Activated T-cell treated with anti-CD3 and anti-CD28 coated beads, Interleukin-2, amount 50 U/mL, for 24 hours (primary cell): ENCODE measurements at regions not wholly inside any gene's neighbourhood (a gene's known extent, or its start where the extent isn't known, plus 50 kb on each side); places are given as distances from the start of the nearest gene placed in this dataset.

Source experiments
- DNase-seq: peaks from one replicate; pipeline ENCODE4 v3.0.0-alpha.2; 2020
- H3K27ac Mint-ChIP-seq: 2 replicates; pipeline ENCODE4 v1.8.0; 2020; ENCODE audit warnings: mild to moderate bottlenecking, mixed read lengths
- H3K27me3 Mint-ChIP-seq: 2 replicates; pipeline ENCODE4 v1.8.0; 2020; ENCODE audit warnings: mixed read lengths
- H3K36me3 Mint-ChIP-seq: 2 replicates; pipeline ENCODE4 v1.8.0; 2020; ENCODE audit warnings: low read depth, mixed read lengths
- H3K4me1 Mint-ChIP-seq: 2 replicates; pipeline ENCODE4 v1.8.0; 2020; ENCODE audit warnings: low read depth, mixed read lengths
- H3K4me3 Mint-ChIP-seq: 2 replicates; pipeline ENCODE4 v1.8.0; 2020; ENCODE audit warnings: mild to moderate bottlenecking, moderate library complexity, mixed read lengths
- H3K9me3 Mint-ChIP-seq: 2 replicates; pipeline ENCODE4 v1.8.0; 2020; ENCODE audit warnings: mixed read lengths

DNA sequence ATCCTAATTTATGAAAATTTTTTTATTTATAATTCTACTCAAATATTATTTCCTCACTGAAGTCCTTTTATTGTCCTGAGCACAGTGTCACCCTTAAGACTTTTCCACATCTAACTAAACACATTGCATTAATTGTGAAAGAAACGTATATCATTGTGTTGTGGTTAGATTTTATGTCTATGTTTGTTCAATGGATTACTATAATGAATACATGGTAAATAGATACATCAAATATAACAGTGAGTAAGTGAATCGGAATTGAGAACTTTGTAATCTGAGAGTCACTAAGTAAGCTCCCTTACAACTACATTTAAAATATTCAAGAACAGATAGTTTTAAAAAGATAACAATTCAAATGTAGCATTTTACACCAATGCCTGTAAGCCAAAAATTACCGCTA is 417.6 kb upstream of the PCDH20 start:
- H3K27ac Mint-ChIP-seq: no peak overlapping the region
- no peak for DNase-seq
- no peaks in the 10 kb centered on the region for H3K27me3 Mint-ChIP-seq
- H3K4me3 Mint-ChIP-seq: no peak overlapping the region
- no peaks in the 10 kb centered on the region for H3K36me3 Mint-ChIP-seq
- H3K9me3 Mint-ChIP-seq: peaks cover 16% of the 10 kb centered on the region
- H3K4me1 Mint-ChIP-seq: no peaks in the 10 kb centered on the region

DNA sequence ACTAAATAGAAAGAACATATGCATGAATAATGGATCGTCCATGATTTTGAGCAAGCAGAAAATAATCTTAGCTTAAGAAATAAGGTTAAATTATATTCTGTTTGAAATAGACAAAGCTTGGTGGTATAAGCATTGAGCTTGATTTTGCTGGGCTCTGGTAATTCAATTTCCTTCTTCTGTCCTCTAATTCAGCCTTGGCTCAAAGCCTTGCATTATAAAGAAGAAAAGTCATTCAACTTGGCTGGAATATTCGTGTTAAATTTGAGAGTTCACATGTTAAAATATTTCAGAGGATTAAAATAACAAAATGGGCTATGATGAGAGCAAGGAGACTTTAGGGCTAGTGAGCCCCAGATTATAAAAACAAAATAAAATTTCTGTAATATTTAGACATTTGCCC is 415.4 kb upstream of the PCDH20 start:
- Mint-ChIP-seq H3K27ac (no peak overlapping the region), H3K9me3 (peaks cover 17% of the 10 kb centered on the region), H3K4me3 (no peak overlapping the region), H3K27me3 (no peaks in the 10 kb centered on the region), H3K36me3 (no peaks in the 10 kb centered on the region), H3K4me1 (no peaks in the 10 kb centered on the region)
- no peak for DNase-seq

DNA sequence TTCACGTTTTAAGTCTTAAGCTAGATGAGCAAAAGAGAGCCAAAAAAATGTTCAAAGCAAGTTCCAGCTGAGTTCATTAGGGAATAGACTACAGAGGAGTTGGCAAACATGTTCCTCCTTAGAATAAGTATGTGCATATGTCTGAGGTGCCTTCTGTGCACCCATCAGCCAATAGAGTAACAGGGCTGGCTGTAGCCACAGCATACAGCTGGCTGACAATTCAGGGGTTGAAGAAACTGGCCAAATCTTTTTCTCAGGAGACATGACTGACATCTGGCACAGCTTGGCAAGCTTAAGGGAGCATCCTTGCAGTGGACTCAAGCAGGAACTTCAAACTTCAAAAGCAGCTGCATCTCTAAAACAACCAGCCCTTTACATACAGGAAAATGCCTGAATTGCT is 414.8 kb upstream of the PCDH20 start:
- H3K4me1 Mint-ChIP-seq: no peaks in the 10 kb centered on the region
- H3K9me3 Mint-ChIP-seq: peaks cover 15% of the 10 kb centered on the region
- DNase-seq: no peak
- H3K36me3 Mint-ChIP-seq: no peaks in the 10 kb centered on the region
- no peak overlapping the region for H3K4me3 Mint-ChIP-seq
- no peak overlapping the region for H3K27ac Mint-ChIP-seq
- no peaks in the 10 kb centered on the region for H3K27me3 Mint-ChIP-seq

DNA sequence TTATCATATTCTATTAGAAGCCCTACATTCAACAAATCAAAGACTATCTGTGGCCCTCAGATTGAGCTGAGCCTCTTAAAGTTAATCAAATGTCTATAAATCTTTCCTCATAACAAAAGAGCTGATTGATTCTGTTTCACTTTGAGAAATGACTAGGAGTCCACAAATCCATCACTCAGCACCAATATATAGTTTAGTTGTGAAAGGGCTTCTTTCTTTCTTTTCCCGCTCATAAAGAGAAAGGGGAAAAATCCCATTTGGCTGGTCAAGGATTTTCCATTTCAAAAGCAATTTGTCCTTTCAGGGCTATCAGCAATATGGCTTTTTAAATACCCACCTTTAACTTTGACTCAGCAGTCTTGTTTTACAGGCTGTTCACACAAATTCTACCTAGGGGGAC is 408.5 kb upstream of the PCDH20 start:
- H3K4me1 Mint-ChIP-seq: no peaks in the 10 kb centered on the region
- no peak for DNase-seq
- H3K27ac Mint-ChIP-seq: no peak overlapping the region

DNA sequence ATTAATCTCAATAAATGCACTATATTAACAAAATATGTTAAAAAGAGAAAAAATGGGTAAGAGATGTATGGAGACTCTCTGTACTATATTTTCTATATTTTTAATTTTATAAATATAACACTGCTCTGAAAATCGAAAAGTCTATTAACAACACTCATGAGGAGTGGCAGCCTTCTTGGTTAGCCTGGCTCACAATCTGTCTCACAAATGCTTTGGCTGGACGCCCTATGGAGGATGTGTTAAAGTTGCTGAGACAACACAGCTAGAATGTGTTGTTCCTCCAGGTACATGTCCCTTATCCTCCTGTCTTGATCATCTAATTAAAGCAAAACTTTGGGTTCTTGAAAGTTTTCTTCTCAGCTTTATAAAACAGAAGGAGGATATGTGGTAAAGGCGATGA is 396.6 kb upstream of the PCDH20 start:
- Mint-ChIP-seq H3K27me3 (no peaks in the 10 kb centered on the region), H3K27ac (no peak overlapping the region), H3K9me3 (peaks cover 35% of the 10 kb centered on the region)

More for the DNA sequence above, 408.5 kb upstream of the PCDH20 start:
- Mint-ChIP-seq H3K36me3 (no peaks in the 10 kb centered on the region), H3K27me3 (no peaks in the 10 kb centered on the region), H3K9me3 (peaks cover 15% of the 10 kb centered on the region), H3K4me3 (no peak overlapping the region)

DNA sequence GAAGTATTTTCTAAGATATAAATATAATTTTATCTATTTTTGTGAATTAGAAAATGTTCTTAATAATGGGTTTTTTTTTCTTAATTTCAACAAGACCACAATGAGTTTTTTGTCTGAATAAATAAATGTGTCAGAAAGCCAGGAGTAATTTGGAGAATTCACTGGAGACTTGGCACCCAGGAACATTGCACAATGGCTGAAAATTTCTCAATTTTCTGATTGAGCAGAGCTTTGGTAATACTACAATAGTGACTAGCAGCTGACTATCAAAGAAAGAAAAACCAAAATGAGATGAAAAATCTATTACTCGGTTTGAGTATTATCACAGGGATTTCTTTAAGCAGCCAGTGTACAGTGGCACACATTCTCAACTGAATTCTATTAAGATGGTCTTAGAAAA is 394.4 kb upstream of the PCDH20 start:
- Mint-ChIP-seq H3K27me3 (no peaks in the 10 kb centered on the region), H3K4me1 (no peaks in the 10 kb centered on the region), H3K4me3 (no peak overlapping the region), H3K9me3 (peaks cover 26% of the 10 kb centered on the region), H3K27ac (no peak overlapping the region), H3K36me3 (no peaks in the 10 kb centered on the region)
- DNase-seq: no peak

More for the DNA sequence above, 396.6 kb upstream of the PCDH20 start:
- H3K4me3 Mint-ChIP-seq: no peak overlapping the region
- H3K4me1 Mint-ChIP-seq: no peaks in the 10 kb centered on the region
- DNase-seq: no peak
- H3K36me3 Mint-ChIP-seq: no peaks in the 10 kb centered on the region

DNA sequence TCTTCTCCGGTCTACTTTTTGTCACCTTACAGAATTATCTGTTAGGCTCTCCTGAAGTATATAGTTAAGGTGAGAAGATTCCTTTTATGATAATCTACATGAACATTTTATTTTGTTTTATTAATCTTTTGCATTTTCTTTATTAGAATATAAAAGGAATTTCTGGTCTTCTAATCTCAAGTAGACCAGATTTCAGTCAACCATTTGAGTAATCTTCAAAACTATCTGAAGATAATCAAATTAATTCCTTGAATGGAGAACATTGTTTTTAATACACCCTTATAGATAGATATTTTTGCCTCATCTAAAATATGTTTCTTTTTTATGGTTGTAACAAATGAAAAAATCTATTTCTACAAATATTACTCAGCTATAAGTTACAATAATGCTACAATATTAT is 381.7 kb upstream of the PCDH20 start:
- Mint-ChIP-seq H3K27me3 (no peaks in the 10 kb centered on the region), H3K27ac (no peak overlapping the region), H3K4me1 (no peaks in the 10 kb centered on the region), H3K9me3 (peaks cover 12% of the 10 kb centered on the region), H3K36me3 (no peaks in the 10 kb centered on the region), H3K4me3 (no peak overlapping the region)
- DNase-seq: no peak

DNA sequence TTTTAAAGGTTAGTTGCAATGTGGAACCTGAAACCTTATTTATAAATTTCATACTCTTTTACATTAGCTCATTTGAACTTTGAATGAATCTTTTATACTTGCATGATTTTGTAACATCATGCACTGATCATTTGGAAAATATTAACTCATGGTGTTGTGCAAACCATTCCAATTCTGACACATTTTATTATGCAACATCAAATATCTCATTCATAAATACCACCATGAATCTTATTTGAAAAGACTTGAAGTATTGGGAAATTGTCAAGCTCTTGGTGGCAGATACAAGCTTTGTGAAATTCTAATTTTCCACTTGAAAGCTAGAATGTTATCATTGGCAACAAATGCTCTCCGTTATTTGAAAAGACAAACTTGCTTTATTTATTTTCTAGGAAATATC is 379.9 kb upstream of the PCDH20 start:
- DNase-seq: no peak
- Mint-ChIP-seq H3K4me1 (no peaks in the 10 kb centered on the region), H3K9me3 (peaks cover 14% of the 10 kb centered on the region), H3K4me3 (no peak overlapping the region), H3K27me3 (no peaks in the 10 kb centered on the region), H3K27ac (no peak overlapping the region), H3K36me3 (no peaks in the 10 kb centered on the region)

DNA sequence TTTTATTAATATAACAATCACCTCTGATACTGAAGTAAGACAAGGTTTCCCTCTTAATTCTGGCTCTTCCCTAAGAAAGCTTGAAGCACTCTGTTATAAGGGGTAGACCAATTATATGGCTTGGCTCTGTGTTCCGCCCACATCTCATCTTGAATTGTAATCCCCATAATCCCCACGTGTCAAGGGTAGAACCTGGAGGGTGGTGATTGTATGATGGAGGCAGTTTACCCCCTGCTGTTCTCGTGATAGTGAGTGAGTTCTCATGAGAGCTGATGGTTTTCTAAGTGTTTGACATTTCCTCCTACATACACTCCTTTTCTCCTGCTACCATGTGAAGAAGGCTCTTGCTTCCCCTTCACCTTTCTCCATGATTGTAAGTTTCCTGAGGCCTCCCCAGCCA is 363.8 kb upstream of the PCDH20 start:
- no peak for DNase-seq
- no peaks in the 10 kb centered on the region for H3K27me3 Mint-ChIP-seq
- H3K4me1 Mint-ChIP-seq: no peaks in the 10 kb centered on the region
- no peaks in the 10 kb centered on the region for H3K36me3 Mint-ChIP-seq
- H3K4me3 Mint-ChIP-seq: no peak overlapping the region
- H3K9me3 Mint-ChIP-seq: peaks cover 22% of the 10 kb centered on the region
- H3K27ac Mint-ChIP-seq: no peak overlapping the region

DNA sequence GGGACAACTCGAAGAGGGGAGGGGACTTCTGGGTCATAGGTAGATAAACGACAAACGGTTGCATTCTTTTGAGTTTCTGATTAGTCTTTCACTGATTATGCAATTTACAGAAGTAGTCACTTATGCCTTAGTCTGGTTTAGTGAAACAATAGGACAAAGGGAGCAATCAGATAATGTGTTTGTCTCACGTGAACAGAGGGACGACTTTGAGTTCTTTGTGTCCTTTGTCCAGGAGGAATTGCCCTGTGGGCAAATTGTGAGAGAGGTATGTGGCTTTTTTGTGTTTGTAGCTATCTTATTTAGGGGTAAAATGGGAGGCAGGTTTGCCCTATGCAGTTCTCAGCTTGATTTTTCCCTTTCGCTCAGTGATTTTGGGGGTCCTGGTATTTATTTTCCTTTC is 362.9 kb upstream of the PCDH20 start:
- no peak for DNase-seq
- no peak overlapping the region for H3K27ac Mint-ChIP-seq
- H3K4me3 Mint-ChIP-seq: no peak overlapping the region
- H3K27me3 Mint-ChIP-seq: no peaks in the 10 kb centered on the region
- peaks cover 20% of the 10 kb centered on the region for H3K9me3 Mint-ChIP-seq
- H3K4me1 Mint-ChIP-seq: no peaks in the 10 kb centered on the region
- H3K36me3 Mint-ChIP-seq: no peaks in the 10 kb centered on the region

DNA sequence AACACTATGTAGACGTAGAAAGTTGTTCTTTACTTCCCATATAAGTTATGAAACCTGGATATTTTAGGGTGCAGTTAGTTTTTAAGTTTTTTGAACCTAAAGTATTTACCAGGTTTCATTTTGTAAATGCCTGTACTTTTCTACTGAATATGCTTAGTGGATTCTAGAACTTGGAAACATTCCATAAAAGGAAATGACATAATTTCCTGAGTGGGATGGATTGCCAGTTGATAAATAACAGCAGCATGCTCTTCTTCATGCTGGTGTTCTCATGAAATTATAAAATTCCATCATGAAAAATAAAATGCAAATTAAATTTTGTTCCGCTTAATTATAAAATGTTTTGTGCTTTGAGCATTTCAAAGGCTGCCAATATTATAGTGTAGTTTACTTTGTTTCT is 362.2 kb upstream of the PCDH20 start:
- Mint-ChIP-seq H3K9me3 (peaks cover 17% of the 10 kb centered on the region), H3K4me3 (no peak overlapping the region), H3K27ac (no peak overlapping the region), H3K4me1 (no peaks in the 10 kb centered on the region), H3K36me3 (no peaks in the 10 kb centered on the region), H3K27me3 (no peaks in the 10 kb centered on the region)
- no peak for DNase-seq

DNA sequence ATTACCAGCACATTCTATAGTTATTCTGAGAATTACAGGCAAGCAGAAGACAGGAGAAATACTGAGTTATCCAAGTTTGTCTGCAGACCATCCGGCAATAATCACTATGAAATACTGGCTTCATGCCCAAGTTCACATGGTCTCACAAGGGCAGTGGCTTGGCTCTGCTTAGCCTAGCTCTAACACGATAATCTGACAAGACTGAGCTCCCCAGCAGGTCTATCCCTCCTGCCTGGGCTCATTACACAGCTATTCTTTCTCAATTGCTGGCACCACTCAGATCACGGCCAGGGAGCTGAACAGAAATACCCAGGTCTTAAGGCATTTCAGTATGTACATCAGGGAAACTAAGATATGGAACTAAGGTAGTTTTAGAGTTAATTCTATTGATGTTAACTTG is 361.6 kb upstream of the PCDH20 start:
- Mint-ChIP-seq H3K27me3 (no peaks in the 10 kb centered on the region), H3K4me1 (no peaks in the 10 kb centered on the region), H3K4me3 (no peak overlapping the region), H3K27ac (no peak overlapping the region), H3K36me3 (no peaks in the 10 kb centered on the region), H3K9me3 (peaks cover 12% of the 10 kb centered on the region)
- no peak for DNase-seq

DNA sequence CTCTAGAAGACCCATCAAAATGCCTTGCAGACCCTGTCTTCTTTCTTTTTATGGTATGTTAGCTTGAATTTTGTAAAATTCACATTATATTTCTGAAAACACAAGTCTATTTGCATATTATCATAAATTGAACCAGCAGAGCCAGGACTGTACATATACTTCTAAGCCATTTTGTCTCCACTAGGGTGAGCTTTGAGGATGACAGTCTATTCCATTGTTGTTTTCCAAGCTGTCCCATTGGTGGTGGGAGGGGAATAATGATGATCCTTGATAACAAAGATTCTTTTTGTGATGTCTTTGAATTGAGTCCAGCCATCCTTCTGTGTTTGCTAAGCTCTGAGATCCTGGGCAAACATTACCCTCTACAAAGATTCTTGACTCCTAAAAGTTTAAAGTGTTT is 359.3 kb upstream of the PCDH20 start:
- H3K36me3 Mint-ChIP-seq: no peaks in the 10 kb centered on the region
- no peaks in the 10 kb centered on the region for H3K27me3 Mint-ChIP-seq
- no peaks in the 10 kb centered on the region for H3K4me1 Mint-ChIP-seq
- no peak overlapping the region for H3K27ac Mint-ChIP-seq
- peaks cover 10% of the 10 kb centered on the region for H3K9me3 Mint-ChIP-seq
- no peak overlapping the region for H3K4me3 Mint-ChIP-seq
- no peak for DNase-seq

DNA sequence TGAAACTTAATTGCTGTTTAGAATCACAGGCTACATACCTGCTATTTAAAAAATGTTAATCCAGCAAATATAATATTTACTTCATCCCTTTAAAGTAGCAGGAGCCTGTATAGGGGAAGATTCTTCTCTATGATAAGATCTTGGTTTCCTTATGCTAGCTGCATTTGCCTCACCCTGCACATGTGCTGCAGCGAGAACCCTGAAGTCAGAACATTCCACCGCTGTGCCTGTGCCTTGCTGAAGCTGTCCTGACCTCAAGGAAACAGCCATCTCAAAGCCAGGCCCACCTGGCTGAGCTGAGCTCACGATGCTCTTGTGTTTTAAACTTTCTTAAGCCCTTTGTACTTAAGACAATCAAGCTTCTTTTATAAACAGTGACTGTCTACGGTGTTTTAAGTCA is 355.0 kb upstream of the PCDH20 start:
- DNase-seq: no peak
- Mint-ChIP-seq H3K4me3 (no peak overlapping the region), H3K4me1 (no peaks in the 10 kb centered on the region), H3K27me3 (no peaks in the 10 kb centered on the region), H3K9me3 (no peaks in the 10 kb centered on the region), H3K27ac (no peak overlapping the region), H3K36me3 (no peaks in the 10 kb centered on the region)

DNA sequence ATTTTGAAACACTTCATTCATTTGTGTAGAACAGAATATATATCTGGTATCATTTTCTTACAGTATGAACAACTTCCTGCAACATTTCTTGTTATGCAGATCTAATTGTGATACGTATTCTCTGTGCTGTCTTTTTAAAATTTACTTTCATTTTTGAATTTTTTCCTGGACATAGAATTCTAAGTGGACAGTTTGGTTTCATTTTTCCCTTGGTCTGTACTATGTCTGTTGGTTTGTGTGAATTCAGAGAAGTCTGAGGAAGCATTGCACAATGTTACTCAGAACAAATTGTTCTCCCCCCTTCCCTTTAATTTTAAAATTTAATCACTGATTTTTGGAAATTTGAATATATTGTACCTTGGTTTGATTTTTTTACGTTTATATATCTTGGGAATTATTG is 352.5 kb upstream of the PCDH20 start:
- no peak overlapping the region for H3K4me3 Mint-ChIP-seq
- no peak overlapping the region for H3K27ac Mint-ChIP-seq
- no peaks in the 10 kb centered on the region for H3K27me3 Mint-ChIP-seq
- no peaks in the 10 kb centered on the region for H3K36me3 Mint-ChIP-seq
- no peaks in the 10 kb centered on the region for H3K4me1 Mint-ChIP-seq
- H3K9me3 Mint-ChIP-seq: peaks cover 9% of the 10 kb centered on the region
- no peak for DNase-seq

DNA sequence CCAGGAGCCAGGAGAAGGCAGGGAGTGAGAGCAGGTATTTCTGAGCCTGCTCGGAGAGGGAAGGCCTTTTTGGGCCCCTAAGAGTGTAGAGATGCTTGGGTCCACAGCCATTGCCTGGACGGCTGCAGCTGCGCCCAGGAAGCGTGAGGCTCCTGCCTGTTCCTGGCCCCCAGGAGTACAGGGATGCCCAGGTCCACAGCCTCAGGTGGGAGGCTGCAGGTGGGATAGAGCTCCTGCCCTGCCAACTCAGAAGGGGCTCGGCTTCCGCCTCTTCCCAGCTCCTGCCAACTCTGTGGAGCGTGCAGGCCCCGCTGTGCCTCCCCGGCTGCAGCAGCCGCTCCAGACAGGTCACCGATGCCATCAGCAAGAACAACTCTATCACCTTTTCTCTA is 351.0 kb upstream of the PCDH20 start:
- H3K36me3 Mint-ChIP-seq: no peaks in the 10 kb centered on the region
- H3K4me1 Mint-ChIP-seq: no peaks in the 10 kb centered on the region
- no peak overlapping the region for H3K27ac Mint-ChIP-seq
- peaks cover 10% of the 10 kb centered on the region for H3K9me3 Mint-ChIP-seq
- no peak overlapping the region for H3K4me3 Mint-ChIP-seq
- DNase-seq: no peak
- H3K27me3 Mint-ChIP-seq: no peaks in the 10 kb centered on the region
